Esophagus muscularis mucosa (tissue), 4 donors: ENCODE measurements at regions not wholly inside any gene's neighbourhood (a gene's known extent, or its start where the extent isn't known, plus 50 kb on each side); places are given as distances from the start of the nearest gene placed in this dataset.

ENCODE experiments used
- DNase-seq: peaks from one replicate; pipeline ENCODE4 v3.0.0-alpha.2; 2017; ENCODE audit errors: extremely low spot score
- H3K27ac ChIP-seq, 4 donors: fragments of 200-600 bp; sonication (generic); replicated peaks in 1 of 4; 1 replicate in 3 of 4; 2 replicates in 1 of 4; pipeline ENCODE4 v1.5.1; 2016 to 2019; ENCODE audit warnings: mild to moderate bottlenecking in 1 of 4
- H3K27me3 ChIP-seq, 4 donors: fragments of 200-600 bp; sonication (generic); one replicate each; pipeline versions ENCODE4 v1.5.1 to v1.6.0; 2016 to 2019
- H3K36me3 ChIP-seq, 4 donors: fragments of 200-600 bp; sonication (generic); one replicate each; pipeline ENCODE4 v1.5.1; 2016 to 2019
- H3K4me1 ChIP-seq, 4 donors: fragments of 200-600 bp; sonication (generic); one replicate each; pipeline ENCODE4 v1.5.1; 2016 to 2019
- H3K4me3 ChIP-seq, 4 donors: fragments of 200-600 bp; sonication (generic); 1 replicate in 2 of 4; 2 replicates in 2 of 4; pipeline ENCODE4 v1.5.1; 2016 to 2019; ENCODE audit warnings: mild to moderate bottlenecking in 4 of 4, moderate library complexity in 1 of 4
- H3K9me3 ChIP-seq, 4 donors: fragments of 200-600 bp; sonication (generic); 1 replicate in 3 of 4; 2 replicates in 1 of 4; pipeline ENCODE4 v1.5.1; 2016 to 2019
- CTCF ChIP-seq, 3 experiments: fragments of 200-600 bp in 2 of 3; fragments of 450-650 bp in 1 of 3; sonication (generic) in 2 of 3; IDR thresholded peaks; one replicate each; pipeline ENCODE4 v1.5.1; 2017 to 2019; ENCODE audit warnings: antibody characterized with exemption in 3 of 3, mild to moderate bottlenecking in 2 of 3, moderate library complexity in 1 of 3
- EP300 ChIP-seq: sonication (generic); formaldehyde crosslinking; IDR thresholded peaks from one replicate; pipeline ENCODE4 v1.6.1; 2017; ENCODE audit warnings: antibody characterized with exemption
- POLR2A ChIP-seq: fragments of 450-650 bp; IDR thresholded peaks from one replicate; pipeline ENCODE4 v1.6.1; 2017; ENCODE audit warnings: antibody characterized with exemption, moderate library complexity, mild to moderate bottlenecking, low read depth
- POLR2AphosphoS5 ChIP-seq, 2 donors: sonication (generic); formaldehyde crosslinking; IDR thresholded peaks; one replicate each; pipeline ENCODE4 v1.6.1; 2017; ENCODE audit warnings: antibody characterized with exemption in 2 of 2
- WGBS: methylation state at CpG from one replicate; pipeline ENCODE4 v1.1.5; 2018; 5-methylcytosine and 5-hydroxymethylcytosine counted together
- intact Hi-C: fragments of 100-400 bp; cut with DNase I; formaldehyde crosslinking; loops from one replicate; pipeline ENCODE4 v1.15.1; 2023

- Histone ChIP-seq H3K4me3 (no peak overlapping the region), H3K27ac (no peak overlapping the region), H3K27me3 (no peaks in the 10 kb centered on the region), H3K9me3 (no peaks in the 10 kb centered on the region), H3K36me3 (no peaks in the 10 kb centered on the region), H3K4me1 (no peaks in the 10 kb centered on the region)
- TF ChIP-seq CTCF (IDR thresholded peaks at IDR 0.05) (no peak), POLR2A (no peak), EP300 (no peak), POLR2AphosphoS5 (IDR thresholded peaks at IDR 0.05) (no peak)
- WGBS: 73% methylated on average over 2 of the region's 2 CpGs
- intact Hi-C loops: no loop called here
- no peak for DNase-seq
Measured at GRCh38 chr5:62742207-62742606, 163.6 kb downstream of the LRRC70 start.

DNA sequence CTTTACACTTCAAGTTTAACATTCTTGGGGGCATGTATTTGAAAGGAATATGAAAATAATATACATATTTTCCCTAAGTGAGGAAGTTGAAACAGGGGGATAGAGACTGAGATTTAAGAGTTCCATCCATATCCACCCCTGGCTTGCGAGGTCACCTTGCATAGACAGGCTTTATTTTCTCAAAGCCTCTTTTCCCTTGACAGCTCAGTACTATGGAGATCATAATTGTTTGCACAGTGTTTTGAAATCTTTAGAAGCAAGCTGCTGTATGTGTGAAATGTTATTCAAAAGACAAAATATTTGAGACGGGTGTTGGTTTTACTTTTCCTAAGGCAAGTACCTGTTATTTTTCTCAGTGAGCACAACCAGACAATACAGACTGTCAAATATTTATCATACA, 163.1 kb downstream of the LRRC70 start:
- H3K4me1 ChIP-seq: no peaks in the 10 kb centered on the region
- TF ChIP-seq CTCF (IDR thresholded peaks at IDR 0.05) (no peak), EP300 (no peak), POLR2A (no peak), POLR2AphosphoS5 (IDR thresholded peaks at IDR 0.05) (no peak)
- H3K4me3 ChIP-seq: no peak overlapping the region
- intact Hi-C loops: no loop called here
- H3K27ac ChIP-seq: no peak overlapping the region
- no peaks in the 10 kb centered on the region for H3K27me3 ChIP-seq
- no peak for DNase-seq
- 63% methylated on average over 2 of the region's 2 CpGs for WGBS
- no peaks in the 10 kb centered on the region for H3K9me3 ChIP-seq
- H3K36me3 ChIP-seq: no peaks in the 10 kb centered on the region

- Histone ChIP-seq H3K27ac (no peak overlapping the region), H3K36me3 (no peaks in the 10 kb centered on the region), H3K4me1 (no peaks in the 10 kb centered on the region), H3K4me3 (no peak overlapping the region), H3K9me3 (peaks cover 0 to 7% (median 2%) of the 10 kb centered on the region in 4 donors), H3K27me3 (no peaks in the 10 kb centered on the region)
- TF ChIP-seq CTCF (IDR thresholded peaks at IDR 0.05): no peak
- no peak for TF ChIP-seq POLR2AphosphoS5 (IDR thresholded peaks at IDR 0.05)
- no peak for TF ChIP-seq POLR2A
- TF ChIP-seq EP300: no peak
- intact Hi-C loops: no loop called here
- peak; percentile 47 for DNase-seq
Measured at GRCh38 chr5:62737766-62738165, 159.1 kb downstream of the LRRC70 start.

GRCh38 chr5:62732677-62733121, 154.1 kb downstream of the LRRC70 start:
- DNase-seq: peak; percentile 39
- H3K27me3 ChIP-seq: no peaks in the 10 kb centered on the region
- H3K9me3 ChIP-seq: peaks cover 0 to 7% (median 3%) of the 10 kb centered on the region in 4 donors
- no peaks in the 10 kb centered on the region for H3K36me3 ChIP-seq
- no peak overlapping the region for H3K27ac ChIP-seq
- intact Hi-C loops: no loop called here
- H3K4me1 ChIP-seq: no peaks in the 10 kb centered on the region
- 67% methylated on average over 1 of the region's 1 CpG for WGBS
- no peak overlapping the region for H3K4me3 ChIP-seq
- TF ChIP-seq POLR2A (no peak), POLR2AphosphoS5 (IDR thresholded peaks at IDR 0.05) (no peak), EP300 (no peak), CTCF (IDR thresholded peaks at IDR 0.05) (no peak)

DNA sequence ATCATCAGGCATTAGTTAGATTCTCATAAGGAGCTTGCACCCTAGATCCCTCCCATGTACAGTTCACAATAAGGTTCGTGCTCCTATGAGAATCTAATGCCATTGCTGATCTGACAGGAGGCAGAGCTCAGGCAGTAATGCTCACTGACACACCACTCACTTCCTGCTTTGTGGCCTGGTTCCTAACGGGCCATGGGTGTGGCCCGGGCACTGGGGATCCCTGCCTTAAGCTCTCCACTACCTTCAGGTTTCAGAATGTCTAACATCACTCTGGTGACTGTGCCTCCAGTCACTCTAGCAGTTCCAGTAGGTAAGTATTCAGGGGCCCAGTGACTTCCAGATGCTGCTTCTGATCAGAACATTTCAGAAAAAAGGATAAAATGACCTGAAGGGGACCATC, 152.4 kb downstream of the LRRC70 start:
- Histone ChIP-seq H3K27me3 (no peaks in the 10 kb centered on the region), H3K4me1 (no peaks in the 10 kb centered on the region), H3K9me3 (peaks cover 0 to 7% (median 4%) of the 10 kb centered on the region in 4 donors), H3K36me3 (no peaks in the 10 kb centered on the region), H3K27ac (no peak overlapping the region), H3K4me3 (no peak overlapping the region)
- no peak for DNase-seq
- TF ChIP-seq POLR2A (no peak), EP300 (no peak), POLR2AphosphoS5 (IDR thresholded peaks at IDR 0.05) (no peak), CTCF (IDR thresholded peaks at IDR 0.05) (no peak)
- intact Hi-C loops: no loop called here
- 74% methylated on average over 3 of the region's 3 CpGs for WGBS
